ENCODE measurements at regions not wholly inside any gene's neighbourhood (a gene's known extent, or its start where the extent isn't known, plus 50 kb on each side); places are given as distances from the start of the nearest gene placed in this dataset.

- peaks cover 82% of the 10 kb centered on the region for H3K9me3 Mint-ChIP-seq
- no peak overlapping the region for H3K4me3 Mint-ChIP-seq
- ATAC-seq, result no peak
- CTCF ChIA-PET, result no interaction called here
- POLR2A ChIA-PET, result no interaction called here
- H3K36me3 Mint-ChIP-seq, result peaks cover 59% of the 10 kb centered on the region
- no peak overlapping the region for H3K27ac Mint-ChIP-seq
- no peaks in the 10 kb centered on the region for H3K4me1 Mint-ChIP-seq
- peaks cover 3% of the 10 kb centered on the region for H3K27me3 Mint-ChIP-seq (ENCODE audit: low read depth)
- TF ChIP-seq PREB (CRISPR knock-in tag; IDR thresholded peaks at IDR 0.05; ENCODE audit: borderline replicate concordance) (no peak), PRDM15 (CRISPR knock-in tag; IDR thresholded peaks at IDR 0.05) (no peak), CREM (CRISPR knock-in tag; IDR thresholded peaks at IDR 0.05) (no peak), ZSCAN18 (CRISPR knock-in tag; IDR thresholded peaks at IDR 0.05) (no peak), TEAD4 (CRISPR knock-in tag; IDR thresholded peaks at IDR 0.05) (no peak), SOX15 (CRISPR knock-in tag; IDR thresholded peaks at IDR 0.05) (no peak)
- no peak for DNase-seq (ENCODE audit: low spot score)
Measured at GRCh38 chr12:125786143-125786542, 720.9 kb downstream of the AACS start.

- peaks cover 79% of the 10 kb centered on the region for H3K9me3 Mint-ChIP-seq
- peaks cover 3% of the 10 kb centered on the region; the same call in 1 of the 2 replicates for H3K27me3 Mint-ChIP-seq (ENCODE audit: low read depth)
- ChIA-PET POLR2A (no interaction called here), CTCF (no interaction called here)
- peaks cover 65% of the 10 kb centered on the region for H3K36me3 Mint-ChIP-seq
- DNase-seq (ENCODE audit: low spot score) (no peak), ATAC-seq (no peak)
- TF ChIP-seq, protein P1, sequence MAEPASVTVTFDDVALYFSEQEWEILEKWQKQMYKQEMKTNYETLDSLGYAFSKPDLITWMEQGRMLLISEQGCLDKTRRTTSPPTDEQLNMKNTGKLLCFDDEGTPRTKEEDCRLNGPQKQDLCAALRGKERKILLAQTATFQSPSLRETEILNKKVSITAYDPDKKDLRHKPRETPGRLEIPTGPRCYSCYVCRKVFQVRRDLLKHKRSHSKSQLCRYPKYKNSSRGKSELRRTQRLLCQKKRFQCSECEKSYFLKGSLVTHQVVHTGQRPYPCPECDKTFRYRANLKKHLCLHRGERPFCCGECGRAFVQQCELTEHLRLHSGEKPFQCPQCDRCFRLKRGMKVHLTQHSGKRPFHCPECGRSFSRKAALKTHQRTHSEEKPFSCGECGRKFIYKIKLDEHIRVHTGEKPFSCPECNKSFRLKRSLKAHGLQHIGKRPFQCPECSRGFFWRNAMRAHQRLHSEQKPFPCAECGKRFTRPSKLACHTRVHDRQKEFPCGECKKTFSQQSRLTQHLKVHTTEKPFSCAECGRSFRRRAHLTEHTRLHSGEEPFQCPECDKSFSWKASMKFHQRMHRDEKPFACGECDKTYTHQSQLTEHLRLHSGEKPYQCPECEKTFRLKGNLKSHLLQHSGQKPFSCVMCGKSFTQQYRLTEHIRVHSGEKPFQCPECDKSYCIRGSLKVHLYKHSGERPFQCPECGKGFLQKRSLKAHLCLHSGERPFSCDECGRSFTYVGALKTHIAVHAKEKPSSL (CRISPR knock-in tag; conservative IDR thresholded peaks at IDR 0.05), result no peak
- TF ChIP-seq ZNF317 (CRISPR knock-in tag; IDR thresholded peaks at IDR 0.05; ENCODE audit: borderline replicate concordance, low read depth), result no peak
- TF ChIP-seq, protein P2, sequence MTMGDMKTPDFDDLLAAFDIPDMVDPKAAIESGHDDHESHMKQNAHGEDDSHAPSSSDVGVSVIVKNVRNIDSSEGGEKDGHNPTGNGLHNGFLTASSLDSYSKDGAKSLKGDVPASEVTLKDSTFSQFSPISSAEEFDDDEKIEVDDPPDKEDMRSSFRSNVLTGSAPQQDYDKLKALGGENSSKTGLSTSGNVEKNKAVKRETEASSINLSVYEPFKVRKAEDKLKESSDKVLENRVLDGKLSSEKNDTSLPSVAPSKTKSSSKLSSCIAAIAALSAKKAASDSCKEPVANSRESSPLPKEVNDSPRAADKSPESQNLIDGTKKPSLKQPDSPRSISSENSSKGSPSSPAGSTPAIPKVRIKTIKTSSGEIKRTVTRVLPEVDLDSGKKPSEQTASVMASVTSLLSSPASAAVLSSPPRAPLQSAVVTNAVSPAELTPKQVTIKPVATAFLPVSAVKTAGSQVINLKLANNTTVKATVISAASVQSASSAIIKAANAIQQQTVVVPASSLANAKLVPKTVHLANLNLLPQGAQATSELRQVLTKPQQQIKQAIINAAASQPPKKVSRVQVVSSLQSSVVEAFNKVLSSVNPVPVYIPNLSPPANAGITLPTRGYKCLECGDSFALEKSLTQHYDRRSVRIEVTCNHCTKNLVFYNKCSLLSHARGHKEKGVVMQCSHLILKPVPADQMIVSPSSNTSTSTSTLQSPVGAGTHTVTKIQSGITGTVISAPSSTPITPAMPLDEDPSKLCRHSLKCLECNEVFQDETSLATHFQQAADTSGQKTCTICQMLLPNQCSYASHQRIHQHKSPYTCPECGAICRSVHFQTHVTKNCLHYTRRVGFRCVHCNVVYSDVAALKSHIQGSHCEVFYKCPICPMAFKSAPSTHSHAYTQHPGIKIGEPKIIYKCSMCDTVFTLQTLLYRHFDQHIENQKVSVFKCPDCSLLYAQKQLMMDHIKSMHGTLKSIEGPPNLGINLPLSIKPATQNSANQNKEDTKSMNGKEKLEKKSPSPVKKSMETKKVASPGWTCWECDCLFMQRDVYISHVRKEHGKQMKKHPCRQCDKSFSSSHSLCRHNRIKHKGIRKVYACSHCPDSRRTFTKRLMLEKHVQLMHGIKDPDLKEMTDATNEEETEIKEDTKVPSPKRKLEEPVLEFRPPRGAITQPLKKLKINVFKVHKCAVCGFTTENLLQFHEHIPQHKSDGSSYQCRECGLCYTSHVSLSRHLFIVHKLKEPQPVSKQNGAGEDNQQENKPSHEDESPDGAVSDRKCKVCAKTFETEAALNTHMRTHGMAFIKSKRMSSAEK (CRISPR knock-in tag; IDR thresholded peaks at IDR 0.05; ENCODE audit: borderline replicate concordance), result no peak
- no peak for TF ChIP-seq ERG (CRISPR knock-in tag; IDR thresholded peaks at IDR 0.05)
- H3K27ac Mint-ChIP-seq, result no peak overlapping the region
- no peaks in the 10 kb centered on the region for H3K4me1 Mint-ChIP-seq
- no peak overlapping the region for H3K4me3 Mint-ChIP-seq
Measured at GRCh38 chr12:125794401-125794800, 729.2 kb downstream of the AACS start.
